Hematopoietic multipotent progenitor cell treated with erythropoietin and hydrocortisone succinate and interleukin-3 and kit ligand, for 15 days (in vitro differentiated cells): ENCODE measurements at regions not wholly inside any gene's neighbourhood (a gene's known extent, or its start where the extent isn't known, plus 50 kb on each side); places are given as distances from the start of the nearest gene placed in this dataset.

Source experiments
- DNase-seq: peaks from one replicate; pipeline ENCODE4 v3.0.0-alpha.2; 2015; ENCODE audit warnings: low spot score

DNA sequence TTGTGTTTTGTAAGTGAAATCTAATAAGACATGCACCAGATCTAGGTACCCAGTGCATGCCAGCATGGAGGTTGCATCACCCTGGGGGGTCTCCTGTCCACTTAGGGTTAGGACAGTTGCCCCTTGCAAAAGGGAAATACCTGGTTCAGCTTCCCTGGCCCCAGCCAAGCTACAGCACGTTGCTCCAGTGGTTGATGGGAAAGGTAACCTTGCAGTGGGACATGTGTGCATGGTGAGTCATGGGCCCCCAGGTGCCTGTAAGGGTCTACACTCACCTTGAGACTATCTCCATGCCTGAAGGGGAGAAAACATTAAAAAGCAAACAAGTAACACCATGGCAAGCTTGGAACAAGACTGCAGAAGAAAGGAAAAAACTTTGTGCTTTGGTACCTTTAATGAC is 143.9 kb downstream of the LSM5 start:
- no peak for DNase-seq

DNA sequence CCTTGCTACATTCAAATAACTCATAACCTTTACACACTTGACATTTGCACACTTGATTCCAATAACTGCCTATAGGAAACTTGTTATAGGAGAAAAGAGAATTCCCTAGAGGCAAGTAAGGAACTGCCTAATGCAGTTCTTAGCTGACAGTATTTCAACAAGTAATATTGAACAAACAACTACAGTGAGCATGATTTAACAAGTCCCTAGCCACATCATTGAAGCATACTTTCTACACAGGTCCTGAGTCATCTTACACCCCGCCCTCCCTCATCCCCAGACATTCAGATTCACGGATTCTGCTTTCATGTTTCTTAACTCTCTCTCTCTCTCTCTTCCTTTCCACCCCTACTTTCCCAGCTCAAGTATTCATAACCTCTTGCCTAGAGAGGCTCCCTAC is 153.5 kb downstream of the LSM5 start:
- DNase-seq: no peak

DNA sequence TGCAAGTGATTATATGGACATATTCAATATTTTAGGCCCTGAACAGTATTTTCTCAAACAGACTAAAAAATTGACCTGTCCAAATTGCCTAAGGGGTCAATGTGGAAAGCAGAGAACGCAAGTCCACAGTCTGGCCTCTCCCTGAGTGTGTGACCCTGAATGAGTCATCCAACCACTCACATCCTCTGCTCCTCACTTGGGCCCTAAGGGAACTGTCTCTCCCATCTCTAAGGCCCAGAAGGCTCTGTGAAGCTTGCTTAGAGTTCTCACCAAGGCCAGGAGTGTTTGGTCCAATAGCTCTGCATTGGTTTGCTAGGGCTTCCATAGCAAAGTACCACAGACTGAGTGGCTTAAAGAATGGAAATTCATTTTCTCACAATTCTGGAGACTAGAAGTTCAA is 155.1 kb downstream of the LSM5 start:
- no peak for DNase-seq

DNA sequence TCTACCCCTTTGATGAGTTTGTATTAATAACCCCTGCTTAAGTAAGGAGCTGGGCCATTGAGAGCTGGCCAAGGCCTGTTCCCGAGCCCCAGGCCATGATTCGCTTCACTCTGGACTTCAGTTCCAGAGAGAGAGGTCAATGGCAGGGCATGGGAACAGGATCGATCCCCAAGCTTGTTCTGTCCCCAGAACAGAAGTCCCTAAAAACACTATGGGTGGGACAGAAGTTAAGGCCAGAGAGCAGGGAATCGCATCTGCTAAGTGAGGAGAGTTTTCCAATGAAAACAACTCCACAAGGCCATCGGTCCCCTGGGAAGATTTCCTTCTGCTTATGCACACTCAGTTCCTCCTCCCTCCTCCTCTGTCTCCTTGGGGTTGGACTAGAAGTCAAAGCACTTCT is 159.6 kb downstream of the LSM5 start:
- no peak for DNase-seq

DNA sequence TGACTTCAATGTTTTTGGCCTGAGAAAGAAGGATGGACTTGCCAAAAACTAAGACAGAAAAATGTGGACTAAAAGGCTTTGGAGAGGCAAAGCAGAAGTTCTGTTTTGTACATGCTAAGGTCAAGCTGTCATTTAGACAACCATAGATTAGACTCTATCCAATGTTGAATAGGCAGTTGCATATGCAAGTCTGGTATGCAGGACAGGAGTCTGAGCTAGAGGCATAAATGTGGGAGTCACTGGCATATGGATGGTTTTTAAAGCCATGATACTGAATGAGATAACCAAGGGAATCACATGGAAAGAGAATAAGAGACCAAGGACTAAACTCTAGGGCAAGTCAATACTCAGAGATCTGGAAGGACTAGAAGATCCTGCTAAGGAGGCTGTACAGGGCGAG is 164.1 kb downstream of the LSM5 start:
- no peak for DNase-seq

DNA sequence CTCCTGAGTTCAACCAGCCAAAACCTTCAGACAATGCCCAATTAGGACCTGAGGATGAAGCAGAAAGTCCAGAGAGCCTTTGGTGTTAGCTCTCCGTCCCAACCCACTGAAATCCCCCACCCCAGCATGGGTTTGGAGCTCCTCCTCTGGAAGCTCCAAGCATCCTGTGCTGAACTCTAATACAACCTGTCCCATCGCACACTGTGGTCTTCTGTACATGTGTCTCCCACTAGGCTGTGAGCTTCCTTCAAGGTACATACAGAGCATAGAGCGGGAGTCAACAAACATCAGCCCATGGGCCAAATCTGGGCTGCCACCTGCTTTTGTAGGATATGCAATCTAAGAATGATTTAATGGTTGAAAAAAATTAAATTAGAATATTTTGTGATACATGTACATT is 166.5 kb downstream of the LSM5 start:
- no peak for DNase-seq

DNA sequence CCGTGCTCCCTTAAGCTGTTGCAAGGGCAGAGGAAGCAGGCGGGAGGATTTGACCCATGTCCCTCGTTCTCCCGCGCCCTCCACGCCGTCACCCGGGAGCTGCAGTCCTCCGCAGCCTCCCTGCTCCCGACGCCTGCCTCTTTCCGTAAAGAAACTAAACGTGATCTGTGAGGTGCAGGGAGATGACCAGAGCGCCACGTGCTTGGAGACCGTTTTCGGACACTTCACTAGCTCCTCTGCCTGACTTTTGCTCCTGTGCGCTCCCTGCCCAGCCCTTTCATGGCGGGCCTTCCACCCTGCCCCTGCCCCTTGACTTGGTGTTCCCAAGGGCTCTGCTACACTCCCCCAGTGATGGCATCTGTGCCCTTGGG is 171.2 kb downstream of the LSM5 start:
- DNase-seq: no peak

DNA sequence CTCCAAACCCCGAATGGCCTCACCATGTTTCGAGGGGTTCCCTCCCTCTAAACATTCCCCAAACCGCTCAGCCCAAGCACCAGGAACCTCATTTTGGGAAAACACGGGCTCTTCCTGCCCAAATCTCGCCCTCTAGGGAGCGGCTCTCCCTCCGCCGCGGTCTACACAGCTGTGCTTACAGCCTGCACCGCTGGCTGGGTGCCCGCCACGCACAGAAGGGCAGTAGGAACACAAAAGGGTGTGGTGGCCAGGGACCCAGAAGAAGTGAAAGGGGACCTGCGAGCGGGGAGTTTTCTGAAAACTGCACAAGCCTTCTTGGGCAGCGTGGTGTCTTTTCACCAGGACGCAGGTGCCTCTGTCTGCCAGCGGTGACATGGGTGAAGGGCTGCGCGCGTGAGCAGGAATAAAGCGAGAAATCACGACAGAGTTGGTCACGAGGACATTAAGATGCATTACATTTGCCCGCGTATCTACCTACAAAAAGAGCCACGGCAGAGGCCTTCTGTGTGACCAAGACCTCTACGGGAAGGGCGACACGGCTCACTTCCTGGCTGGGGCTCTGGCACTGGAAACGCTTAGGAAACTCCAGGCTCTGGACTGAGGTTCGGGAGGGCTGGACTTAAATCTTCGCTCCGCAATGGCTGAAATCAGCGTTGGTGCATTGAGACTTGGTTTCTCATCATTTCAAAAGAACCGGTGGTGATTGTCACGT is 171.7 kb downstream of the LSM5 start:
- no peak for DNase-seq

DNA sequence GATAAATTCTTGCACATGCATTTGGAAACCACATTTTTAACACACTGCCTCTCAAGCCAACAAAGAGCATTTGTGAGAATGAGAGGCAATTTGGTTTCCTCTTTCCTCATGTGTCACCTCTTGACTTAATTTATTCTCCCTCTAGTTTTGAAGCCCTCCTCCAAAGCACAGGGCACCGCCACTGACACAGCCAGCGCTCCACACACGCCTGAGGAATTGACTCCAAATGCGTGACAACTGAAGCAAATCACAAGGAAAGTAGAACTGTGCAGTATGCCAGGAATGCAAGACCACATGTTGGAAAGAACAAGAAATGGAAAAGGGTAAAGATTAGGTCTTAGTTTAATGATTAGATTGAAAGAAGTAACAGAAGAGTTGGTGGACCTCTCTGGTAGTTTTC is 173.3 kb downstream of the LSM5 start:
- no peak for DNase-seq

DNA sequence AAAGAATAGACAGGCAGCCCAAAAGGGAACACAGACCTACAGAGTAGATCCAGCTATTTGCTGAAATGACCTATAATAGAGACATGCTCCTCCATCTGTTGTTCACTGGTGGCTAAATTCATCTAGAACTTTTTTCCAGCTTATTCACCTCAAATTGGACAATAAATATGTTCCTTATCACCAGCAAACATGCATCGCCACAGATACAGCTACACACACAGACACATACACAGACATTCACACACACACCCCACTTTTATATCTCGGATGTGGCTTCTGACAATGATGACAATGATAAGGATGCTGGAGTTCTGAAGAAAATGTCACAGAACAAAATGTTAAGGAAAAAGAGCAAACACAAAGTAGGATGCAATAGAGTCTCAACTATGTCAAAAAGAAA is 175.4 kb downstream of the LSM5 start:
- DNase-seq: no peak

DNA sequence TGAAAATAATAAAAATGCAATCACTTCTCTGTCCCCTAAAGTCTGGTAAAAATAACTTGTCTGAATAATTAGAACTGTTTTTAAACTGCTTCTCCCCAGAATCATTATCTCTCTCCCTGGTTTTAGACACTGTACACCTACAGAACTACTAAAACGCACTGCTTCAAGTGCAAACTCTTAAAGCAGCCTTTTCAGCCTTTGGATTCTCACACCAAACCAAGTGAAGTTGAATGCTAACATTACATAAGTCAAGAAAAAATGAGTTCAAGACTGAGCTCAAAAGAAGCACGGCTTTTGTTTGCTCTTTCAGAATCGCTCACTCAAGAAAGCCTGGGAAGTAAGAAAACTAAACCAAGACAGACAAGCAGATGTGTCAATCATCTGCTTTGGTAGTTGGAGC is 188.8 kb downstream of the LSM5 start:
- DNase-seq: no peak

DNA sequence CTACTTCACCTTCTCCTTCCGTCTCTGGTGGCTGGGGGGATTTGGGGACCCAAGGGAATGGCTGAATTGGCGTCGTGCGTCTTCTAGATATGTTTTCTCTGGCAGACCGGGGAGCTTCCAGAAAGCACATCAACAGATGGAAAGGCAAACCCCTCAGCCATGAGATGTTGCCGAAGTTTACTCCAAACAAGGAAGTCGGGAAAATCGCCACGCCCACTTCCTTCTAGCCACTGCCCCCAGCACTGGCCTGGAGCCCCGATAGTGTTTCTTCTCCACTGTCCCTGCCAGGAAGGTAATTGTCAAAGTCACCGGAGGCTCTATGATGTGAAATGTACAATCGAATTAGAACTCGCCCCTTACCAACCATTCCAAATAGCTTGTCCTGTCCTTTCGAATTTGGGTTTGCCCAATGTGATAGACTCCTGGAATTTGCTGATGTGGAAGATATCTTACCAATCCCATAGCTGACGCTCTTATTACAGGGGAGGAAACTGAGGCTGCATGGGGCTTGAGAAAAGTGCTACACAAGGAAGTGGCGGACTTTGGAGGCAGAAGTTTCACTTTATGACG is 191.0 kb downstream of the LSM5 start:
- DNase-seq: no peak

DNA sequence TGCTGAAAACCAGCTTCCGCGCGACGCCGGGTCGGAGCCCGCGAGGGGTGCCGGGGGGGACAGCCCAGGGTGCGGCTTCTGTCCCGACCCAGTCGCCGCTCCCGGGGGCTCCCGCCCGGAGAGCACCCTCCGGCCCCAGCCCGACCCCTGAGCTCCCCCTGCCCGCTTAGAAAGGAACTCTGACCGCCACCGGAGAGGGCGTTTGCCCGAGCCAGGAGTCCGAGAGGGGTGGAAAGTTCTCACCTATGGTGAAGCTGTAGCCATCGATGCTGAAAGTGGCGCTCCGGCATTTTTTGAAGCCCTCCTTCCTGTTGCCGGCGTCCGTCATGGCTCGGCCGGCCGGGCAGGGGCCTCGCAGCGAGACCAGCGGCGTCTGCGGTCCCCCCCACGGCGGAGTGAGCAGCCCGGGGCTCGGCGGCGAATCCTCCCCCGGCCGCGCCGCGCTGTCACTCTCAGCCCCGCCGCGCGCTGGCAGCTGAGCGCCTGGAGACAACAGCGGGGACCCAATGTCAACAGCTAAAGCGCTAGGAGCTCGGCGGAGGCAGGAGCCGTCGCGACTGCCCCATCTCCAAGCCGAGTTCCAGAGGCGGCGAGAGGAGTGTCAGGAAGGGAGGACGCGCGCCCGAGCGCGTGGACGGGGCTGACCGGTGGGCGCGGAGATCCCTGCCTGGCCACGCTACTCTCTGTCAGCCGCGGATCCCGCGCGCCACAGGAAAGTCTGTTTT is 191.6 kb downstream of the LSM5 start:
- no peak for DNase-seq

DNA sequence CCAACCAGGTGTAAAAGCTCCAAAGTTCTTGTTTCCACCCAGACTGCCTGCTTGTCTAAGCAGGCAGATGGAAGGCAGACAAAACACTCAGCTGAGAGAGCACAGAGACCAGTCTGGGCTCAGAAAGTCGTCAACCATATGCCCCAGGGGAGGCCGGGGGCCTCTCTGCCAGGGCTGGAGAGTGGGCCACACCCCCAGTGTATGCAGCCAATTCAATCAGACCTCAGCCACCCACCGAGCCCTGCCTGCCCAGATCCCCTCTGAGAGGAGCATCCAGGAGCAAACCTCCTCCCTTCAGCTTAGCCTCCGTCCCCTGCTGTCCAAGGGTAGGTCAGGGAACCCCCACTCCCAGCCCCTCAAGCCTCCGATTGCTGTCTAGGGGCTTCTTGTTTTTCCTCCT is 196.3 kb downstream of the LSM5 start:
- DNase-seq: no peak

DNA sequence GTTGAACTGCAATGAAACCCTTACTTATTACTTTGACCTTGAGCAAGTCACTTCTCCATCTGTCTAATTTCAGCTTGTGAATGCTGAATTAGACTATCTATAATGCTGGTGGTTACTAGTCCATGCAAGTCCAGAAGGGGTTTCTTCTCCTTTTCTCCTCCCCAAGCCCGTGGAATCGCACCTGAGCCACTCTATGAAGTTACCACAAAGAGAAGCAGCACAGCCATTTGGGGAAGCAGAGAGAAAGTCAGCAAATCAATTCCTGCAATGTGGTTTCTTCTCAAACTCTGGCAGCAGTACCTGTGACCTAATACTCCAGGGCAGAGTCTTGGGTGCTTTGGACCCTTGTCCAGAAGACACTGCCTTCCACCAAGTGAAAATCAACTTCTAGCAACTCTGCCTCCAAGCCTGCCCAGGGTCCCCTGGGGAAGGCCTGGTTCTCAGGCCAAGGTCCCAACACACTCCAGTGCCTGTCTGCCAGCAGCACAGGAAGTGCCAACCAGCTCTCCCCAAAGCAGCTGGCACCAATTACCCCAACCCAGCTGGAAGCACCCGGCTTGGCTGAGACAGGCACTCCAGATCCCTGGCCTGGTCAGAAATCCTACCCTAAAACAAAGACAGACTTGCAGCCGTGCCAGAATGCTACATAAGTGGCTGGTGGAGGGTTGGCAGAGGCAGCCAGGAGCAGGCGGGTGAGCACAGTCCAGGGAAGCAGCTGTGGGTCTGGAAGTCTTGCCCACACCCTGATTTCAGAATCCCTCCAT is 200.3 kb downstream of the LSM5 start:
- no peak for DNase-seq

DNA sequence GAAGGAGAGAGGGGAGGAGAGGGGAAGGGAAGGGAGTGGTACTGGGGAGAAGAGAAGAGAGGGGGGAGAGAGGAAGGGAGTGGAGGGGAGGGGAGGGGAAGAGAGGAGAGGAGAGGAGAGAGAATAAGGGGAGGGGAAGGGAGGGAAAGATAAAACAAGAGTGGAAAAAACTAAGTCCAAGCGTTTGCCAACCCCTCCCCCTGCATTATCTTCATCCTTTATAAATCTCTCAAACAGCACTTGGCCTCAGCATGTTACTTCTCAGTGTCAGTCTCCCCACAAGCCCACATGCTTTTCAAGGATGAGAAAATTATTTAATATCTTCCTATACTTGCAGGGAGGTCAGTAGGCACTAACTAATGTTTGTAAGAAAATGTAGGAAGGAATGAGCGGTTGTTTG is 204.5 kb downstream of the LSM5 start:
- DNase-seq: no peak

DNA sequence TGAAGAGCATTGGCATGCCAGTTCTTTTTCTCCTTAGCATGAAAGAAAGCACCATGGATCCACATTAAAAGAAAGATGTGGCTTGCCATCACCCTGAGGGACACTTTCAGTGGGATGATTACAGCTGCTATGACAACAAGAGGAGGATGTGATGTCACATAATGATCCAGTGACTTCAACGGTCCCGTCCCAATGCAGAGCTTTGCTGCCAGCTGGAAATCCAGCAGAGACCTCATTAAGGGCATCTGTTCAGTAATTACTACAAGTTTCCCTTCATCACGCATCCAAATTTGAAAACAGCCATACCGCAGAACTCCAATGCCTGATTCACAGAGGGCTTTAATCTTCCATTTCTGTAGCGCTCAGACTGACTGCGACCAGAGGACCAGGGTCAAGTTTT is 206.6 kb downstream of the LSM5 start:
- no peak for DNase-seq

DNA sequence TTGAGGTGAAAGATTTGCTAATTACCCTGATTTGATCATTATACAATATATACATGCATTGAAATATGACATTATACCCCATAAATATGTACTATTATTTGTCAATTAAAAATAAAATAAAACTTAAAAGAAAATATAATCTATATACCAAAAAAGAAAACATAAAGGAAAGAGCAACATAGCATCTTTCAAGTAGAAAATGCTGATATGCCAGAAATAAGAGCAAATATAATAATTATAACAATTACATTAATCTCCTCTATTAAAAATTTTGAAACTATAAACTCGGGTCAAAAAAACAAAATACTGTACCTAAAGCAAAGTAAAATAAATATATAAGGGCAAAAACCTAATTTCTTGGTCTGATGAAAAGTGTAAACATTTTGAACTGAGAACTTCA is 209.3 kb upstream of the PDE1C start:
- no peak for DNase-seq

DNA sequence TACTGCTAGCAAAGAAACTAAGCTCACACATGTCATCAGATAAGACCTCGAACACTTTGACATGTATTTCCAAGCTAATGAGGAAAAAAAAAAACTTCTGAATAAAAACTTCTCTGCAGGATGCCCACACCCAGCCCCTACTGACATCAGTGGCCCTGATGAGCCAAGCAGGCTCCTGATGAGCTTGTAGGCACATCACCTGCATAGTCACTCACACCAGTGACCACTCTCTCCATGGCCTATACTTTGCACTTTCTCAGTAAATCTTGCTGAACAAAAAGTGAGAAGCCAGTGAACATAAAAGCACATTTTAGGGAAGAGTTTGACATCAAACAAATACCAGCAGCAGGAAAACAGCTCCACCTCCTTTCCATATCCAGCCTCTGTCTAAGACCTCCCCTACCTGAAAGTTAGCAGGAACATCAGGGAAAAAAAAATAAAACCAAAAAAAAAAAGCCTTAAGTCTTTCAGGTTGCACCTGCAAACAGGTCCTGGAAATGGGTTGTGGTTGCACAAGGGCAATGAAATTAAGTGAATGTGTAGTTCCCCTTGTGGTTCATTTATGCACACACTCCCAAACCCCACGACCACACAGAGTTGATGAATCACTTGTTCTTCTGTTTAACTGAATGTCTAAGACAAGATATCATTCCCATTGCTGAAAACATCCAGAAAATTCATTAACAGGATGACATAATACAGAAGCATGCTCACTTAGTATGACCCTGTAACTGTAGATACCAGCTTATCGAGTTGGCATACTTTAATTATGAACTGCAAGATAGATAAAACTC is 205.2 kb upstream of the PDE1C start:
- no peak for DNase-seq

DNA sequence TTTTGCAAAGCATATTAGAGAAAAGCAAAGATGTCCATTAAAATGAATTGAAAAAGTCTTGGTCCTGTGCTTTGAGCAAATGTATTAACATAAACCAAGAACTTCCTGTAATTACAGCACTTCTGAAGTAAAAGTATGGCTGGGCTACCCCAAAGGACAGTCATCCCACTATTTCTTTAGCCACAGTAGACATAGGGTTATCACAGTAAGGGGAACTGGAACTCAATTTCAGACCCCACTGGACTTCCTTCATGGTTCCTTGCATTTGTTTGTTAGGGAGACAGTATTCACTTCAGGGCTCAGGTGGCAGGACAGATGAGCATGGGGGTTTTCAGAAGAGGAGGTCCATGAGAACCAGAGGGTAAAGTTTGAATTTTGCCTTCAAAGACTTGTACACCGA is 203.1 kb upstream of the PDE1C start:
- DNase-seq: no peak

DNA sequence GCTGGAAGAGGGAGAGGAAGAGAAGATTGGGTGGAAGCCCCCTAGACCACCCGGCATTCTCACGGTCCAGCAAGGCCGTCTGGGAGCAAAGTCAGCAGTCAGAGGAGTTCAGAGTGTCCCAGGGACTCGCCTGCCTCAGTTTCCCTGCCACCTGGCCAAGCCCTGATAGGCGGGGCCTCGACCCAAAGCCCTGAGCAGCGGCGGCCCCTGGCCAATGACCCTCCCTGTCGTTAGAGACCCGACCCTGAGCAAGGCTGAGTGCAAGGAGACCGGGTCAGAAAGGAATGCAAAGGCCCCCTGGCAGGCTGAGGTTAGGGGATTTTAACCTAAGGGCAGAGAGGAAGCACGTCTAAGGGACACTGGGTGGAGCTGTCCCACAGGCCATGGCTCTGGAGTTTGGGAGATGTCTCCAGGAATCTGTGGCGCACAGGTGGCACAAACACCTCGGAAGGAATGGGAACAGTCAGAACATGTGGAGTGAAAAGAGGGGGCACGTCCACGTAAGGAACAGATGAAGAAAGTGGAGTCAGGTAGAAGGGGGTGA is 196.8 kb upstream of the PDE1C start:
- no peak for DNase-seq

DNA sequence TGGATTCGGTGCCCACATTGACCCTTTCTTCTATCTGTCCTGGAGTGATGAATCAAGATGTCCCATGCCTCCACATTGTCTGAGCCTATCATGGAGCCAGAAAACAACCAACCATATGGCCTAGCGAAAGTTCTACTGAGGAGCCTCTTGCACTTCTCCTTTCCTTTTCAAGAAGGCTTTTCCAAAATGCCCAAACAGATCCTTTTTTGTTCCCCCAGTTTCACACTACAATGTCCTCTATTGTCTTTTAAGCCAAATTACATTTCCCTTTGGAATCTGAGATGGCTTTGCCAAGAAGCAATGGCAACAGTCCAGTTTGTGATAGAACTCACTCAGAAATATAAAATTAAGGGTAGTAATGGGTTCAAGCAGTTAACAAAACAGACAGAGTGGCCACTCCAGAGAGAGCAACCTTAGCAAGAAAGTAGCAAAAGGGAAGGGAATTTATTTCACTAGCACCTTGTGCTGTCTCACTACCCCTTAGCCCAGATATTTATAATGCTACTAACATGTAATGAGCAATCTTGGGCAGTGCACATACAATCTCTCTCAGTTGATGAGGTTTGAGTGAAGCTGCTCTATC is 194.6 kb upstream of the PDE1C start:
- no peak for DNase-seq
